ENCODE measurements at regions not wholly inside any gene's neighbourhood (a gene's known extent, or its start where the extent isn't known, plus 50 kb on each side); places are given as distances from the start of the nearest gene placed in this dataset.

DNA sequence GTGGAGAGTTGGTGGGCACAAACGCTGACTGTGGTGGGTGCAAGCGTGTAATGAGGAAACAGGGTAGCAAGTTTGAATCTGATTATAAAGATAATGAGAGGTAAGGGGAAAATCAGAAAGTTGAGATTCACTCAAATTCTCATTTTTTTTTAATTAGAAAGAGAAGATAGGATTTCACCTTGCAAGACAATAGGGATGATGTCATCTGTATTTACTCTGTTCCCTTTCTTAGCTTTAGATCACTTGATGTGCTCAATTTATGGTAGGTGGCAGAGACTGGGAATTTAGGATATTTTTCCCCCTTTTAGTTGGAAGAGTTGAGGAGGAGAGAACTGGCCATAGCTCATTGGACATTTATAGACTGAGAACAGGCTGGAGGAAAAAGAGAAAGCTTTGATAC, 363.6 kb downstream of the AEBP2 start:
- no peak for TF ChIP-seq POLR2AphosphoS5 (IDR thresholded peaks at IDR 0.05; ENCODE audit: low read depth, low read length)
- no peak for TF ChIP-seq PAX5 (IDR thresholded peaks at IDR 0.05; ENCODE audit: insufficient read depth, low read length, severe bottlenecking)
- TF ChIP-seq POLR2A (IDR thresholded peaks at IDR 0.05; ENCODE audit: low read depth, low read length): no peak

Data from GM12891 (cell line).